Endodermal cell (in vitro differentiated cells): ENCODE measurements at regions not wholly inside any gene's neighbourhood (a gene's known extent, or its start where the extent isn't known, plus 50 kb on each side); places are given as distances from the start of the nearest gene placed in this dataset.

Source experiments
- DNase-seq: peaks from one replicate; pipeline ENCODE4 v3.0.0-alpha.2; 2017
- H3K27ac ChIP-seq: 2 replicates; pipeline ENCODE4 v1.5.1; 2013; ENCODE audit warnings: mild to moderate bottlenecking, low read depth, low read length, moderate library complexity
- H3K27me3 ChIP-seq: 2 replicates; pipeline ENCODE4 v1.6.1; 2013; ENCODE audit warnings: mild to moderate bottlenecking, low read length, moderate library complexity; ENCODE audit not compliant: insufficient read depth, control insufficient read depth, poor library complexity, severe bottlenecking
- H3K36me3 ChIP-seq: 2 replicates; pipeline ENCODE4 v1.7.0; 2013; ENCODE audit warnings: mild to moderate bottlenecking, low read length, moderate library complexity; ENCODE audit not compliant: control insufficient read depth, insufficient read depth
- H3K4me1 ChIP-seq: one replicate; pipeline ENCODE4 v1.7.0; 2013; ENCODE audit warnings: low read length; ENCODE audit not compliant: control insufficient read depth, insufficient read depth
- H3K4me3 ChIP-seq: 2 replicates; pipeline ENCODE4 v1.5.1; 2013; ENCODE audit warnings: mild to moderate bottlenecking, low read length, moderate library complexity
- H3K9ac ChIP-seq: 2 replicates; pipeline ENCODE4 v1.6.1; 2013; ENCODE audit warnings: mild to moderate bottlenecking, low read length, moderate library complexity; ENCODE audit not compliant: poor library complexity, severe bottlenecking; ENCODE audit errors: extremely low read depth
- H3K9me3 ChIP-seq: 2 replicates; pipeline ENCODE4 v1.6.1; 2013; ENCODE audit warnings: mild to moderate bottlenecking, low read length, moderate library complexity; ENCODE audit not compliant: control insufficient read depth
- H3K27ac Mint-ChIP-seq: 2 replicates; pipeline ENCODE4 v1.8.0; 2020; ENCODE audit warnings: mixed read lengths
- H3K27me3 Mint-ChIP-seq: 2 replicates; pipeline ENCODE4 v1.8.0; 2021; ENCODE audit warnings: mild to moderate bottlenecking, mixed read lengths; ENCODE audit not compliant: insufficient read depth
- H3K36me3 Mint-ChIP-seq: 2 replicates; pipeline ENCODE4 v1.8.0; 2020; ENCODE audit warnings: low read depth, mixed read lengths
- H3K4me1 Mint-ChIP-seq: 2 replicates; pipeline ENCODE4 v1.8.0; 2020; ENCODE audit warnings: mixed read lengths
- H3K4me3 Mint-ChIP-seq: 2 replicates; pipeline ENCODE4 v1.8.0; 2020; ENCODE audit warnings: mild to moderate bottlenecking, moderate library complexity, mixed read lengths
- H3K9me3 Mint-ChIP-seq: 2 replicates; pipeline ENCODE4 v1.8.0; 2020; ENCODE audit warnings: mild to moderate bottlenecking, mixed read lengths
- CTCF ChIP-seq: fragments of 200-600 bp; sonication (generic); conservative IDR thresholded peaks from 2 replicates; pipeline ENCODE4 v1.5.0; 2021; ENCODE audit warnings: antibody characterized with exemption, mild to moderate bottlenecking
- WGBS, 2 experiments: methylation state at CpG; one replicate each; pipeline versions ENCODE4 v1.1.5 to v1.1.7; 2013; ENCODE audit warnings: missing lambda C conversion rate in 2 of 2, mixed read lengths in 1 of 2; ENCODE audit not compliant: insufficient coverage in 1 of 2, insufficient read length in 1 of 2; 5-methylcytosine and 5-hydroxymethylcytosine counted together

- TF ChIP-seq CTCF = no peak
- DNase-seq = no peak
- peaks cover 28% of the 10 kb centered on the region for H3K27me3 Mint-ChIP-seq
- peaks cover 4% of the 10 kb centered on the region for H3K4me1 ChIP-seq
- peaks cover 15% of the 10 kb centered on the region for H3K4me1 Mint-ChIP-seq
- no peaks in the 10 kb centered on the region for H3K27me3 ChIP-seq
- no peaks in the 10 kb centered on the region for H3K36me3 ChIP-seq
- H3K9ac ChIP-seq = no peak overlapping the region
- peaks cover 10% of the 10 kb centered on the region for H3K9me3 ChIP-seq
- H3K27ac Mint-ChIP-seq = no peak overlapping the region
- no peak overlapping the region for H3K4me3 Mint-ChIP-seq
- no peak overlapping the region for H3K27ac ChIP-seq
- 94 to 100% methylated on average over 3 to 8 of the region's 8 CpGs for WGBS, 2 experiments
- H3K36me3 Mint-ChIP-seq = no peaks in the 10 kb centered on the region
- peaks cover 10% of the 10 kb centered on the region for H3K9me3 Mint-ChIP-seq
- no peak overlapping the region for H3K4me3 ChIP-seq
Observed at GRCh38 chr22:48389916-48390315, 1437.8 kb downstream of the BRD1 start.

- H3K27me3 ChIP-seq = no peaks in the 10 kb centered on the region
- TF ChIP-seq CTCF = no peak
- peaks cover 11% of the 10 kb centered on the region for H3K9me3 ChIP-seq
- no peaks in the 10 kb centered on the region for H3K4me1 ChIP-seq
- Mint-ChIP-seq H3K9me3 (peaks cover 10% of the 10 kb centered on the region), H3K27ac (no peak overlapping the region), H3K4me1 (no peaks in the 10 kb centered on the region), H3K27me3 (peaks cover 50% of the 10 kb centered on the region), H3K4me3 (no peak overlapping the region), H3K36me3 (no peaks in the 10 kb centered on the region)
- DNase-seq = peak; percentile 17
- H3K36me3 ChIP-seq = no peaks in the 10 kb centered on the region
- 92 to 96% methylated on average over 6 to 12 of the region's 12 CpGs for WGBS, 2 experiments
- no peak overlapping the region for H3K4me3 ChIP-seq
- no peak overlapping the region for H3K9ac ChIP-seq
- no peak overlapping the region for H3K27ac ChIP-seq
Observed at GRCh38 chr22:48382197-48382596, 1445.5 kb downstream of the BRD1 start.

- TF ChIP-seq CTCF = no peak
- H3K27me3 ChIP-seq = no peaks in the 10 kb centered on the region
- Mint-ChIP-seq H3K9me3 (peaks cover 2% of the 10 kb centered on the region), H3K36me3 (no peaks in the 10 kb centered on the region), H3K27me3 (peaks cover 64% of the 10 kb centered on the region), H3K27ac (no peak overlapping the region), H3K4me1 (peaks cover 2% of the 10 kb centered on the region), H3K4me3 (no peak overlapping the region)
- WGBS, 2 experiments = 93 to 96% methylated on average over 6 to 13 of the region's 13 CpGs
- peaks cover 4% of the 10 kb centered on the region for H3K9me3 ChIP-seq
- H3K4me3 ChIP-seq = no peak overlapping the region
- H3K4me1 ChIP-seq = no peaks in the 10 kb centered on the region
- no peak overlapping the region for H3K27ac ChIP-seq
- no peaks in the 10 kb centered on the region for H3K36me3 ChIP-seq
- no peak overlapping the region for H3K9ac ChIP-seq
- peak; percentile 36 for DNase-seq
Observed at GRCh38 chr22:48380016-48380665, 1447.5 kb downstream of the BRD1 start.
